Mucosa of descending colon (tissue), 3 donors: ENCODE measurements at regions not wholly inside any gene's neighbourhood (a gene's known extent, or its start where the extent isn't known, plus 50 kb on each side); places are given as distances from the start of the nearest gene placed in this dataset.
"Not testable (repeated sequence)": the region's sequence is repeated elsewhere in the genome, so short reads cannot be mapped to it uniquely, and the experiment has no call there.

Experiments
- ATAC-seq: fragments of 200-7000 bp; cut with Tn5 transposase; one replicate; pipeline ENCODE4 v1.9.1; 2020; ENCODE audit warnings: mild to moderate bottlenecking, moderate library complexity
- DNase-seq, 3 donors: peaks; one replicate each; pipeline ENCODE4 v3.0.0-alpha.2; 2020
- H3K36me3 ChIP-seq: fragments of 200-600 bp; one replicate; pipeline ENCODE4 v1.8.0; 2021; ENCODE audit warnings: low read depth, mild to moderate bottlenecking
- H3K4me1 ChIP-seq: fragments of 200-600 bp; one replicate; pipeline ENCODE4 v1.8.0; 2021; ENCODE audit warnings: low read depth, mild to moderate bottlenecking
- H3K4me3 ChIP-seq: fragments of 200-600 bp; one replicate; pipeline ENCODE4 v1.8.0; 2021; ENCODE audit warnings: mild to moderate bottlenecking
- H3K9me3 ChIP-seq: fragments of 200-600 bp; one replicate; pipeline ENCODE4 v1.8.0; 2021; ENCODE audit warnings: mild to moderate bottlenecking
- intact Hi-C, 2 donors: fragments of 100-400 bp; cut with DNase I in 1 of 2; cut with micrococcal nuclease in 1 of 2; formaldehyde crosslinking; loops; one replicate each; pipeline versions ENCODE4 v1.11.0 to v1.11.1; 2022; cut with DNase I, micrococcal nuclease
- TF ChIP-seq, protein P1 (sequence below): fragments of 200-600 bp; IDR thresholded peaks from one replicate; pipeline ENCODE4 v1.8.0; 2022; ENCODE audit warnings: antibody characterized with exemption, mild to moderate bottlenecking
- donor health status: DM: no; HTN: no; CAD: no; lungs with moderate emphysema.
- donor health status: DM: no; HTN: no; CAD: no.
- donor health status: DM: no; HTN: yes; CAD: no.

DNA sequence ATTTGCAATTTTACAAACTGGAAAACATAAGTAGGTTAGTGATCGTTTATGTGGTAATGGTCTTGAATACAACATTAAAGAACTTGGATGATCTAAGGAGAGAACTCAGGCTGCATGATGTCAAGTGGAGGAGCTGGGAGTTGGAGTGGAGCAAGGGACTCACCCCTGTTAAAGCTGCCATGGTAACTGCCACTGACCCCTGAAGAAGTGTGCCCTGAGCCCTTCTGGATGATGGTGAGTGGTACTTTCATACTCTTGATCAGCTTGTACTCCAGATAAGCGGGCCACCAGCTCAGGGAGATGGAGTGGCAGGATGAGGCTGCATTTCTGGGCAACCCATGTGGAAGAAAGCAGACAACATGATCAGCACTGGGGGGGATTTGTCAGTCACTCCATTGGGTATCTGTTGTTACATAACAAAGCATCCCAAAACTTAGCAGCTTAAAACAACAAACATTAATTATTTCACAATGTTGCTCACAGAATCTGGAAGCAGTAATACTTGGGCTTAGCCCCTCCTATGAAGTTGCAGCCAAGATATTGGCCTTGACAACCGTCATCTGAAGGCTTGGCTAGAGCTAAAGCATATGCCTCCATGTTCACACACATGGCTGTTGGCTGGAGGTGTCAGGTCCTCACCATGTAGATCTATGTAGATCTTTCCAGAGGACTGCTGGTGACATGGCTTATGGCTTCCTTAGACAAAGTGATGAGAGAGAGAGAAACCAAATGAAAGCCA lies 213.8 kb downstream of the DUSP10 start:
- no peaks in the 10 kb centered on the region for H3K4me1 ChIP-seq
- TF ChIP-seq, protein P1, sequence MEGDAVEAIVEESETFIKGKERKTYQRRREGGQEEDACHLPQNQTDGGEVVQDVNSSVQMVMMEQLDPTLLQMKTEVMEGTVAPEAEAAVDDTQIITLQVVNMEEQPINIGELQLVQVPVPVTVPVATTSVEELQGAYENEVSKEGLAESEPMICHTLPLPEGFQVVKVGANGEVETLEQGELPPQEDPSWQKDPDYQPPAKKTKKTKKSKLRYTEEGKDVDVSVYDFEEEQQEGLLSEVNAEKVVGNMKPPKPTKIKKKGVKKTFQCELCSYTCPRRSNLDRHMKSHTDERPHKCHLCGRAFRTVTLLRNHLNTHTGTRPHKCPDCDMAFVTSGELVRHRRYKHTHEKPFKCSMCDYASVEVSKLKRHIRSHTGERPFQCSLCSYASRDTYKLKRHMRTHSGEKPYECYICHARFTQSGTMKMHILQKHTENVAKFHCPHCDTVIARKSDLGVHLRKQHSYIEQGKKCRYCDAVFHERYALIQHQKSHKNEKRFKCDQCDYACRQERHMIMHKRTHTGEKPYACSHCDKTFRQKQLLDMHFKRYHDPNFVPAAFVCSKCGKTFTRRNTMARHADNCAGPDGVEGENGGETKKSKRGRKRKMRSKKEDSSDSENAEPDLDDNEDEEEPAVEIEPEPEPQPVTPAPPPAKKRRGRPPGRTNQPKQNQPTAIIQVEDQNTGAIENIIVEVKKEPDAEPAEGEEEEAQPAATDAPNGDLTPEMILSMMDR: no peak
- no peak for DNase-seq
- no peak for ATAC-seq
- H3K36me3 ChIP-seq: no peaks in the 10 kb centered on the region
- no peak overlapping the region for H3K4me3 ChIP-seq
- no peaks in the 10 kb centered on the region for H3K9me3 ChIP-seq
- intact Hi-C loops: no loop called here

DNA sequence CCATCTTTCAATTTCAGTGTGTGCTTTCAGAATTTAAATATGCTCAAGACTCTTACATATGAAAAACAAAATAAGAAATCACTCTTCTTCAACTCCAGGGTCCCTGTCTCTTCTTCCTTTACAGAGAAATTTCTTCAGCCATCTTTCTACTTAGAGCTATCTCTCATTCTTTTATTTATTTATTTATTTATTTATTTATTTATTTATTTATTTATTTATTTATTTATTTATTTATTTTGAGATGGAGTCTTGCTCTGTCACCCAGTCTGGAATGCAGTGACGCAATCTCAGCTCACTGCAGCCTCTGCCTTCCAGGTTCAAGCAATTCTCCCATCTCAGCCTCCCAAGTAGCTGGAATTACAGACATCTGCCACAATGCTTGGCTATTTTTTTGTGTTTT lies 211.7 kb downstream of the DUSP10 start:
- DNase-seq, intact Hi-C loops, H3K4me1 ChIP-seq, ATAC-seq, H3K36me3 ChIP-seq, H3K4me3 ChIP-seq, H3K9me3 ChIP-seq: not testable (repeated sequence)

DNA sequence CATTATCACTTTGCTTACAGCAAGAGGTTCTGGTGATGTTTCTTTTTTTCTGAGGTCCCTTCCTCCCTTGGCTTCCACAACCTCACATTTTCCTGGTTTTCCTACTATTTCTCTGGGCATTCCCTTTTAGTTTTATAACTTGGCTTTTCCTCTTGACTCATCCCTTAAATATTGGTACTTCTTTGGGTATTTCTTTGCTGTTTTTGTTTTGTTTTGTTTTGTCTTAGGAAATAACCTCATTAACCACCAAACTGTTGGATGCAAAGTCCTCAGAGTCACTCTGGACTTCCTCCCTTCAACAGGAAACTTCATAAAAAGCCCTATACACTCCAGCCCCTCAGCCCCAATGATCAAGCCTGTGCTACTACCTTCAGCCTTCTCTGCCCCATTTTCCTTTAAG lies 211.1 kb downstream of the DUSP10 start:
- TF ChIP-seq, protein P1: no peak
- intact Hi-C loops: no loop called here
- ATAC-seq (no peak), DNase-seq (no peak)
- Histone ChIP-seq H3K4me3 (no peak overlapping the region), H3K9me3 (no peaks in the 10 kb centered on the region), H3K4me1 (no peaks in the 10 kb centered on the region), H3K36me3 (no peaks in the 10 kb centered on the region)

DNA sequence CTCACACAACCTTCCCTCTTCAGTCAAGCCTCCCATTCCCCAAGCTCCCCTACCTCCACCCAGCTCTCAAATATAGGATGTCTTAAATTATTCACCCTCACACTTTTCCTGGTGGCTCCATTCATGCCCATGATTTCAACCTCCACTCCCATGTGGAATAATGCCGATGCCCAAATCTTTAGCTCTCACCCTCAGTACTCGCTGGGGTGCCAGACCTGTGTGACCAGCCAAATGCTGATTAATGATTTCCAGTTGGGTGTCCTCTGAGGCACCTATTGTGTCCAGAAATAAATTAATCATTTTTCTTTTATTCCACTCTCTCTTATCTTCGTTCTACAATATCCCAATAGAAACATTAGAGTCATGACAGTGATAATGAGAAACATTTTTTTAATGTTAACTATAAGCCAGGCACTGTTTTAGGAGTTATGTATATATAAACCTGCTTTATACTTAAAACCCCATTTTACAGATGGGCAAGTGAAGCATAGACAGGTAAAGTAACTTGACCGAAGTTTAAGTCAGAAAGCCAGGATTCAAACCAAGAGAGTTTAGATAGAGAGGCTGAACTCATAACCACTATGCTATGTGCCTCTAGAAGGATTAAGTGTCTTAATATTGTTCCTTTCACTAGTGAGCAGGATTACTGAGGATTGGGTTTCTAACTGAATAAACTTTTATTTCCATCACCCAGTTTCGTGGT lies 209.7 kb downstream of the DUSP10 start:
- no peak overlapping the region for H3K4me3 ChIP-seq
- no peaks in the 10 kb centered on the region for H3K9me3 ChIP-seq
- TF ChIP-seq, protein P1: no peak
- DNase-seq: no peak
- H3K4me1 ChIP-seq: no peaks in the 10 kb centered on the region
- no peaks in the 10 kb centered on the region for H3K36me3 ChIP-seq
- intact Hi-C loops: no loop called here
- no peak for ATAC-seq

DNA sequence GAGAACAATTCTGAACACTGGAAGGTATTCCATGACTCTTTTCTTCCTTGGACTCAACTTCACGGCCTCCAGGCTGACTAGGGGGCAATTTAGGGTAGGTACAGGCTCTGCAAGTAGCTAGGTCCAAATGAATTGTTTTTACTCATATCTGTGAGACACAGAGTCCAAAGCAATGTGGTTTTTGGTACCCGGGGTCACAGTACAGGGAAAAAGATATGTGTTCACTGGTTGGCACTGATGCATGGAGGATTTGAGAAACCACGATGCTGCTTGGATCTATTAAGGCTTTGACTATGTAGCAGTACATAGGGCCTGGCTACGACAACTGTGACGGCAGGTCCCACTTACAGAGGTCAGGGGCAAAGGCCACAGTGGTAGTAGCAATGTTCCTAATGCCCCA lies 200.6 kb downstream of the DUSP10 start:
- TF ChIP-seq, protein P1: no peak
- DNase-seq (no peak), ATAC-seq (no peak)

DNA sequence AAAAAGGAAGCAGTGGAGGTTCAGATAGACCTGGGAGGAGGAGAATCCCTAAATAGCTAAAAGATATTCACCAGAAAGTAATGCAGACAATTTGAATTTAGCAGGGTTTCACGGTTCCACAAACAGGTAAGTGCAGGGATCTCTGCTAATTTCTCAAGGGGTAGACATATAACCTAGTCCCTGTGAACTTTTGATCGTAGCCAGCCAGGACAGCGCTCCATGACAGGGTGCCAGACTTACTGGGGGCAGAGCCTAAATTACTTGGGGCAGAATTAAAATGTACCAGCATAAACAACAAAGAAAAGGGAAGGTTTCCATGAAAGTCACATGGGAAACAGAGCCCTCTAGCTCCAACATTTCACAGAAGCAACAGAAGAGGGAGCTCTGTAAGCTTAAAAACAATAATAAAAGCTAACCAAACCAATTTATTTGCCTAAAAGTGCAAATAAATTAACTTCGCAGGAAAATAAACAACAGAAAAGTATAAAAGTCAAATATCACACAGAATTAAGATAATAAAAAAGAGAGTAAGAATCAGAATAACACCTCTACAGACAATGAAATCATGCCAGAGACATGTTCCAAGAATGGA lies 198.3 kb downstream of the DUSP10 start:
- ATAC-seq (no peak), DNase-seq (no peak)
- intact Hi-C loops: no loop called here

More for the DNA sequence above, 200.6 kb downstream of the DUSP10 start:
- H3K9me3 ChIP-seq: no peaks in the 10 kb centered on the region
- no peaks in the 10 kb centered on the region for H3K36me3 ChIP-seq
- intact Hi-C loops: no loop called here
- no peak overlapping the region for H3K4me3 ChIP-seq
- H3K4me1 ChIP-seq: no peaks in the 10 kb centered on the region

More for the DNA sequence above, 198.3 kb downstream of the DUSP10 start:
- no peaks in the 10 kb centered on the region for H3K9me3 ChIP-seq
- no peaks in the 10 kb centered on the region for H3K36me3 ChIP-seq
- no peaks in the 10 kb centered on the region for H3K4me1 ChIP-seq
- TF ChIP-seq, protein P1: no peak
- H3K4me3 ChIP-seq: no peak overlapping the region
